ENCODE measurements at regions not wholly inside any gene's neighbourhood (a gene's known extent, or its start where the extent isn't known, plus 50 kb on each side); places are given as distances from the start of the nearest gene placed in this dataset.

DNA sequence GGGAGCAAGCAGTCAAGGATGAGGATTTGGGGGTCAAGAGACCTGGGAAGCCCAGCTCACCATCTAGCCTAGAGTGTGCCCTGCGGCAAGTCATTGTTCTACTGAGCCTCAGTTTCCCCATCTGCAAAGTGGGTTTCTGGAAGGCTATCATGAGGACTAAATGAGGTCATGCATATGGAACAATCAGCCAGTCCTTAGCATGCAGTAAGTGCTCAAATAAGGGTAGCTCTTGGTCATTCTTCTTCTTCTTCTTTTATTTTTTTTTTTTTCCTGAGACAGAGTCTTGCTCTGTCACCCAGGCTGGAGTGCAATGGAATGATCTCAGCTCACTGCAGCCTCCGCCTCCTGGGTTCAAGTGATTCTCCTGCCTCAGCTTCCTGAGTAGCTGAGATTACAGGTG, 99.9 kb upstream of the RUNX3 start:
- H3K9me3 ChIP-seq: no peaks in the 10 kb centered on the region
- no peak for ATAC-seq
- no peak overlapping the region for H3K4me3 ChIP-seq
- no peaks in the 10 kb centered on the region for H3K36me3 ChIP-seq (ENCODE audit: low read depth)
- DNase-seq: no peak
- TF ChIP-seq, protein P1, sequence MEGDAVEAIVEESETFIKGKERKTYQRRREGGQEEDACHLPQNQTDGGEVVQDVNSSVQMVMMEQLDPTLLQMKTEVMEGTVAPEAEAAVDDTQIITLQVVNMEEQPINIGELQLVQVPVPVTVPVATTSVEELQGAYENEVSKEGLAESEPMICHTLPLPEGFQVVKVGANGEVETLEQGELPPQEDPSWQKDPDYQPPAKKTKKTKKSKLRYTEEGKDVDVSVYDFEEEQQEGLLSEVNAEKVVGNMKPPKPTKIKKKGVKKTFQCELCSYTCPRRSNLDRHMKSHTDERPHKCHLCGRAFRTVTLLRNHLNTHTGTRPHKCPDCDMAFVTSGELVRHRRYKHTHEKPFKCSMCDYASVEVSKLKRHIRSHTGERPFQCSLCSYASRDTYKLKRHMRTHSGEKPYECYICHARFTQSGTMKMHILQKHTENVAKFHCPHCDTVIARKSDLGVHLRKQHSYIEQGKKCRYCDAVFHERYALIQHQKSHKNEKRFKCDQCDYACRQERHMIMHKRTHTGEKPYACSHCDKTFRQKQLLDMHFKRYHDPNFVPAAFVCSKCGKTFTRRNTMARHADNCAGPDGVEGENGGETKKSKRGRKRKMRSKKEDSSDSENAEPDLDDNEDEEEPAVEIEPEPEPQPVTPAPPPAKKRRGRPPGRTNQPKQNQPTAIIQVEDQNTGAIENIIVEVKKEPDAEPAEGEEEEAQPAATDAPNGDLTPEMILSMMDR (IDR thresholded peaks at IDR 0.05): no peak
- H3K4me1 ChIP-seq (ENCODE audit: low read depth): peaks cover 4% of the 10 kb centered on the region
- intact Hi-C loops (cut with DNase I, micrococcal nuclease): no loop called here

DNA sequence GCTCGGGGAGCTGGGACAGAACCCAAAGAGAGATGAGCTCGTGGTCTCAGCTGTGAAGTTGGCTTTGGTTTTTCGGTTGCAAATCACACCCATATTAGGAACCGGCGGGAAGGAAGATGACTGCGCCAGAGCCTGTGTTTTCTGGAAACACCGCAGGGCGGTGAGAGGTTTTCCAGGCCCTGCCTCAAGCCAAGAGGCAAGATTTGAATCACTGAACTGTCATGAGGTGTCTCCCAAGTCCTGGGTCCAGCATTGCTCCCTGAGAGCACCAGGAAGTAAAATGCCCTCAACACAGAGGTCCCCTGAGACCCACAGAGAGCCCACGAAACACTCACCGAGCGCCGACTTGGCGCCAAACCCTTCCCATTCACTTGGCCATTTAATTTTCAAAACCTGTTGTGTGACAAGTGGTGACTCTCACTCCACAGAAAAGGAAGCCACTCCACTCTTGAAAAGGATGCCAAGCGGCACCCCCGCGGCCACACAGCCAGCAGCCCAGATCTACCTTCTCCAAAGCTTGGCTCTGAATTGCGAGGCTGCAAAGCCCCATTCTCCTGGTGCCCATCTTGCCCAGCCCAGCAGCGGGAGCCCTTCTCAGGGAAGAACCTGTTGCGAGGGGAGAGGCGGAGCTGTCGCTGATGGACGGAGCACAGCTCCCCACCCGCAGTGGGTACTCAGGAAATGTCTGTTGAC, 99.0 kb upstream of the RUNX3 start:
- no peak for ATAC-seq
- intact Hi-C loops (cut with DNase I, micrococcal nuclease): no loop called here
- DNase-seq: no peak
- no peaks in the 10 kb centered on the region for H3K36me3 ChIP-seq (ENCODE audit: low read depth)
- H3K4me3 ChIP-seq: no peak overlapping the region
- H3K4me1 ChIP-seq (ENCODE audit: low read depth): peaks cover 4% of the 10 kb centered on the region
- H3K9me3 ChIP-seq: no peaks in the 10 kb centered on the region
- TF ChIP-seq, protein P1 (IDR thresholded peaks at IDR 0.05): no peak

- H3K4me3 ChIP-seq: no peak overlapping the region
- no peak for ATAC-seq
Observed at GRCh38 chr1:25028587-25028906, 98.5 kb upstream of the RUNX3 start.

GRCh38 chr1:25027822-25028586, 97.9 kb upstream of the RUNX3 start:
- Histone ChIP-seq H3K36me3 (ENCODE audit: low read depth) (no peaks in the 10 kb centered on the region), H3K4me1 (ENCODE audit: low read depth) (peaks cover 4% of the 10 kb centered on the region), H3K9me3 (no peaks in the 10 kb centered on the region), H3K4me3 (no peak overlapping the region)
- ATAC-seq (no peak), DNase-seq (no peak)
- intact Hi-C loops (cut with DNase I, micrococcal nuclease): no loop called here
- TF ChIP-seq, protein P1 (IDR thresholded peaks at IDR 0.05): no peak

More at GRCh38 chr1:25028587-25028906, 98.5 kb upstream of the RUNX3 start:
- no peak for DNase-seq
- Histone ChIP-seq H3K36me3 (ENCODE audit: low read depth) (no peaks in the 10 kb centered on the region), H3K9me3 (no peaks in the 10 kb centered on the region), H3K4me1 (ENCODE audit: low read depth) (peaks cover 4% of the 10 kb centered on the region)
- intact Hi-C loops (cut with DNase I, micrococcal nuclease): no loop called here
- TF ChIP-seq, protein P1 (IDR thresholded peaks at IDR 0.05): no peak

- ATAC-seq (no peak), DNase-seq (peak in 1 of 3 donors; percentile 36)
- Histone ChIP-seq H3K4me1 (ENCODE audit: low read depth) (peaks cover 2% of the 10 kb centered on the region), H3K36me3 (ENCODE audit: low read depth) (no peaks in the 10 kb centered on the region), H3K4me3 (no peak overlapping the region), H3K9me3 (no peaks in the 10 kb centered on the region)
- intact Hi-C loops (cut with DNase I, micrococcal nuclease): no loop called here
- TF ChIP-seq, protein P1 (IDR thresholded peaks at IDR 0.05): no peak
Observed at GRCh38 chr1:25026730-25027450, 96.8 kb upstream of the RUNX3 start.

Data from mucosa of descending colon (tissue), 3 donors.